Psoas muscle (tissue), 7 donors: ENCODE measurements at regions not wholly inside any gene's neighbourhood (a gene's known extent, or its start where the extent isn't known, plus 50 kb on each side); places are given as distances from the start of the nearest gene placed in this dataset.

ENCODE experiments used
- ATAC-seq, 4 donors: fragments of 200-7000 bp; cut with Tn5 transposase; one replicate each; pipeline ENCODE4 v1.9.1; 2020; ENCODE audit warnings: moderate library complexity in 3 of 4, mild to moderate bottlenecking in 2 of 4
- DNase-seq, 2 donors: peaks; one replicate each; pipeline ENCODE4 v3.0.0-alpha.2; 2020
- H3K27ac ChIP-seq: fragments of 200-600 bp; one replicate; pipeline ENCODE4 v1.8.0; 2022
- H3K27me3 ChIP-seq, 3 donors: fragments of 200-600 bp in 1 of 3; one replicate each; pipeline versions ENCODE4 v1.6.1 to v1.8.0; 2013 to 2022; ENCODE audit warnings: low read length in 2 of 3, mild to moderate bottlenecking in 2 of 3, moderate library complexity in 1 of 3; ENCODE audit not compliant: insufficient read depth in 3 of 3
- H3K36me3 ChIP-seq, 2 donors: fragments of 200-600 bp in 1 of 2; one replicate each; pipeline versions ENCODE4 v1.6.1 to v1.8.0; 2013 to 2022; ENCODE audit warnings: low read depth in 1 of 2, mild to moderate bottlenecking in 1 of 2, moderate library complexity in 1 of 2; ENCODE audit not compliant: insufficient read depth in 1 of 2
- H3K4me1 ChIP-seq: fragments of 200-600 bp; one replicate; pipeline ENCODE4 v1.8.0; 2022
- H3K4me3 ChIP-seq: fragments of 200-600 bp; one replicate; pipeline ENCODE4 v1.8.0; 2022; ENCODE audit warnings: mild to moderate bottlenecking
- H3K9me3 ChIP-seq: fragments of 200-600 bp; one replicate; pipeline ENCODE4 v1.8.0; 2022
- CTCF ChIP-seq: fragments of 200-600 bp; IDR thresholded peaks from one replicate; pipeline ENCODE4 v1.8.0; 2022; ENCODE audit warnings: antibody characterized with exemption
- WGBS, 3 donors: extraction: QIAGEN DNeasy Blood & Tissue Kit; methylation state at CpG; one replicate each; pipeline versions ENCODE4 v1.1.6 to v1.1.7; 2013; 5-methylcytosine and 5-hydroxymethylcytosine counted together
- intact Hi-C, 2 donors: fragments of 100-400 bp; cut with DNase I; formaldehyde crosslinking; loops; one replicate each; pipeline versions ENCODE4 v1.11.0 to v1.14.2; 2022
- donor health status: healthy with polysubstance abuse.
- donor health status: DM: no; HTN: no; CAD: no; lungs with moderate emphysema.
- donor health status: Bipolar disorder and iron deficiency.
- donor health status: healthy.
- donor health status: DM: yes; HTN: yes; CAD: no.
- donor health status: DM: no; HTN: no; CAD: no.
- donor health status: DM: yes; HTN: yes; CAD: no.

DNA sequence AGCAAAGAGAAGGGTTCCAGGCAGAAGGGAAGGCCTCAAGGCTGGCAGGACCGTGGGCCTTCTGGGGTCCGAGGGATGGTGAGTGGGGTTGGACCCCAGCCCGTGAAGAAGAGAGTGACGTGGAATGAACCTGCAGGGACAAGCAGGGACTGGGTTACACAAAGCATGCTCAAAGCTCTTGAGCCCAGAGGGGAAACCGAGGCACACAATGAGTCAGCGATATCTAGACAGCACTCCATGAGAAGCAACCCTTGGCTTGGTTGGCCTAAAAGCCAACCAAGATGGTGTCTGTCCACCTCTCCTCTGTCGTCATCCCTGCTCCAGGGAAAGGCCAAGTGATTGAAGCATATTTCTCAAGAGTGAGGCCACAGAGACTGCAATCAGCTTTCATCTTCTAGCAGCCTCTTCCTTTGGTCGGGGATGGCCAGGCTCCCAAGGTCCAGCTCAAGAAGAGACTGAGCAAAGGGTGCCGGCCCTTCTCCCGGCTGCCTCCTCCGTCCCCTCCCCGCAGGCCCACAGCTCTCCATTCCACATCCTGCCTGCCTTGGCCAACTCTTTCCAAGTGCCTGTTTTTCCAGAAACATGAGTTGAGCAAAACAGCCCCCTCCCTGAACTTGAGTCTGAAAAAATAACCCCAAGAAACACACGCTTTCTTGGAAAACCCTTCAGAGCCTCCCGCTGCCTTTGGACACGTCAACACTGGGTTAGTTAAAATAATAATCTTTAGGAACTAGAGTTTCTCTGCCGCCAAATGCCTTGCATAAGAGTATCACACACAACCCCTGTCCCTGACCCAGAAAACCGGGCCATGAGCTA lies 556.6 kb downstream of the MIAT start:
- intact Hi-C loops, result no loop called here
- WGBS, 3 donors, result 80 to 88% (median 83%) methylated on average over 16 to 17 of the region's 17 CpGs

DNA sequence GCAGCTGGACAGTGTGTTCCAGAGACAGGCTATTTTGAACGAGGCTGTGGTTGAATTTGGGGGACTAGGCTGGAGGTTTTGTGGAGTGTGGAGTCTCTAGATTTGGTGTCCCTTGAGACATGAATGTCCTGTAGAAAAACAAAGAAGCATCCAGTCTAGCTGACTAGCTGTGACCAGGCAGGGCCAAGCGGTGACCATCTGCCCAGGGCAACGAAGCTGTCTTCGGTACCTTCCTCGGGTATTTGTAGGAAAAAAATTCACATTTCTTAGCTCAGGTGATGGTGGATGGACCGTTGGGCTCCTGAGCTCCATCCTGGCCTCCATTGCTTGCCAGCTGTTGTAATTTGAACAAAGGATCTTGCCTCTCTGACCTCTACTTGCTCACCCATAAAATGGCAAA lies 557.3 kb downstream of the MIAT start:
- Histone ChIP-seq H3K9me3 (no peaks in the 10 kb centered on the region), H3K27ac (peak overlapping the region; percentile 23), H3K36me3 (no peaks in the 10 kb centered on the region), H3K4me1 (no peaks in the 10 kb centered on the region), H3K4me3 (no peak overlapping the region), H3K27me3 (peaks cover 0 to 47% (median 5%) of the 10 kb centered on the region in 3 donors)
- no peak for ATAC-seq
- WGBS, 3 donors, result 79 to 82% (median 80%) methylated on average over 6 of the region's 6 CpGs
- no peak for TF ChIP-seq CTCF
- intact Hi-C loops, result no loop called here
- no peak for DNase-seq

More for the DNA sequence above, 556.6 kb downstream of the MIAT start:
- Histone ChIP-seq H3K9me3 (no peaks in the 10 kb centered on the region), H3K36me3 (no peaks in the 10 kb centered on the region), H3K4me1 (no peaks in the 10 kb centered on the region), H3K27me3 (peaks cover 0 to 48% (median 5%) of the 10 kb centered on the region in 3 donors), H3K4me3 (no peak overlapping the region), H3K27ac (peak overlapping the region; percentile 48)
- DNase-seq (peak; percentile 84 to 89), ATAC-seq (peak; percentile 43 to 64 (median 54))
- no peak for TF ChIP-seq CTCF

- no peak for ATAC-seq
- intact Hi-C loops, result no loop called here
- no peaks in the 10 kb centered on the region for H3K36me3 ChIP-seq
- DNase-seq, result no peak
- H3K27me3 ChIP-seq, result peaks cover 0 to 53% (median 2%) of the 10 kb centered on the region in 3 donors
- H3K9me3 ChIP-seq, result no peaks in the 10 kb centered on the region
- H3K4me1 ChIP-seq, result no peaks in the 10 kb centered on the region
- no peak overlapping the region for H3K4me3 ChIP-seq
- no peak for TF ChIP-seq CTCF
- WGBS, 3 donors, result 73 to 81% (median 74%) methylated on average over 5 of the region's 5 CpGs
- H3K27ac ChIP-seq, result no peak overlapping the region
Observed at GRCh38 chr22:27215871-27216270, 558.5 kb downstream of the MIAT start.

GRCh38 chr22:27216444-27216843 lies 559.1 kb downstream of the MIAT start:
- no peak for DNase-seq
- Histone ChIP-seq H3K4me1 (no peaks in the 10 kb centered on the region), H3K36me3 (no peaks in the 10 kb centered on the region), H3K4me3 (no peak overlapping the region), H3K9me3 (no peaks in the 10 kb centered on the region), H3K27ac (no peak overlapping the region), H3K27me3 (peaks cover 0 to 49% (median 2%) of the 10 kb centered on the region in 3 donors)
- 69 to 93% (median 83%) methylated on average over 1 of the region's 1 CpG for WGBS, 3 donors
- no peak for TF ChIP-seq CTCF
- no peak for ATAC-seq
- intact Hi-C loops, result no loop called here
